Esophagus squamous epithelium (tissue), 5 donors: ENCODE measurements at regions not wholly inside any gene's neighbourhood (a gene's known extent, or its start where the extent isn't known, plus 50 kb on each side); places are given as distances from the start of the nearest gene placed in this dataset.

Source experiments
- DNase-seq: peaks from one replicate; lab custom pipeline; 2025; lab: John Stamatoyannopoulos, UW
- H3K27ac ChIP-seq, 4 donors: fragments of 200-600 bp; sonication (generic); one replicate each; pipeline ENCODE4 v1.5.1; 2016 to 2019; ENCODE audit warnings: mild to moderate bottlenecking in 1 of 4
- H3K27me3 ChIP-seq, 4 donors: fragments of 200-600 bp; sonication (generic); 1 replicate in 3 of 4; 2 replicates in 1 of 4; pipeline versions ENCODE4 v1.5.1 to v1.6.0; 2017 to 2021; ENCODE audit warnings: antibody characterized with exemption in 1 of 4
- H3K36me3 ChIP-seq, 3 donors: fragments of 200-600 bp; sonication (generic); one replicate each; pipeline ENCODE4 v1.5.1; 2016 to 2019
- H3K4me1 ChIP-seq, 3 donors: fragments of 200-600 bp; sonication (generic); one replicate each; pipeline ENCODE4 v1.5.1; 2017 to 2019
- H3K4me3 ChIP-seq, 4 donors: fragments of 200-600 bp; sonication (generic); 1 replicate in 3 of 4; 2 replicates in 1 of 4; pipeline ENCODE4 v1.5.1; 2016 to 2019; ENCODE audit warnings: mild to moderate bottlenecking in 2 of 4, moderate library complexity in 1 of 4
- H3K9me3 ChIP-seq, 3 donors: fragments of 200-600 bp; sonication (generic); one replicate each; pipeline ENCODE4 v1.5.1; 2016 to 2019
- CTCF ChIP-seq, 6 experiments: fragments of 450-650 bp in 4 of 6; fragments of 200-600 bp in 2 of 6; sonication (generic) in 2 of 6; IDR thresholded peaks; one replicate each; pipeline ENCODE4 v1.5.1; 2016 to 2019; ENCODE audit warnings: antibody characterized with exemption in 6 of 6, mild to moderate bottlenecking in 4 of 6, moderate library complexity in 4 of 6
- POLR2A ChIP-seq, 4 donors: fragments of 450-650 bp; IDR thresholded peaks; one replicate each; pipeline ENCODE4 v1.6.1; 2017; ENCODE audit warnings: antibody characterized with exemption in 4 of 4, mild to moderate bottlenecking in 4 of 4, moderate library complexity in 3 of 4
- WGBS, 2 donors: methylation state at CpG; one replicate each; pipeline ENCODE4 v1.1.5; 2018; 5-methylcytosine and 5-hydroxymethylcytosine counted together
- intact Hi-C: fragments of 100-400 bp; cut with DNase I; formaldehyde crosslinking; loops from one replicate; pipeline ENCODE4 v1.15.0; 2022
- donor health status: DM: yes; HTN: yes; CAD: no.

- 59 to 72% methylated on average over 4 of the region's 4 CpGs for WGBS, 2 donors
- Histone ChIP-seq H3K4me3 (no peak overlapping the region), H3K36me3 (no peaks in the 10 kb centered on the region), H3K27me3 (no peaks in the 10 kb centered on the region), H3K9me3 (no peaks in the 10 kb centered on the region), H3K27ac (no peak overlapping the region), H3K4me1 (peaks cover 0 to 11% (median 0%) of the 10 kb centered on the region in 3 donors)
- no peak for TF ChIP-seq CTCF (IDR thresholded peaks at IDR 0.05)
- no peak for TF ChIP-seq POLR2A (IDR thresholded peaks at IDR 0.05)
- intact Hi-C loops = no loop called here
- DNase-seq = no peak
Observed at GRCh38 chr3:87359025-87359424, 82.6 kb upstream of the POU1F1 start.

- Histone ChIP-seq H3K9me3 (no peaks in the 10 kb centered on the region), H3K36me3 (no peaks in the 10 kb centered on the region), H3K27ac (no peak overlapping the region), H3K4me3 (no peak overlapping the region), H3K27me3 (no peaks in the 10 kb centered on the region), H3K4me1 (peaks cover 0 to 11% (median 0%) of the 10 kb centered on the region in 3 donors)
- intact Hi-C loops = no loop called here
- no peak for TF ChIP-seq POLR2A (IDR thresholded peaks at IDR 0.05)
- TF ChIP-seq CTCF (IDR thresholded peaks at IDR 0.05) = no peak
- 62 to 84% methylated on average over 2 of the region's 2 CpGs for WGBS, 2 donors
- no peak for DNase-seq
Observed at GRCh38 chr3:87358066-87358465, 81.7 kb upstream of the POU1F1 start.

GRCh38 chr3:87354398-87354797 is 78.0 kb upstream of the POU1F1 start:
- Histone ChIP-seq H3K27ac (no peak overlapping the region), H3K9me3 (no peaks in the 10 kb centered on the region), H3K4me3 (no peak overlapping the region), H3K4me1 (no peaks in the 10 kb centered on the region), H3K36me3 (no peaks in the 10 kb centered on the region), H3K27me3 (no peaks in the 10 kb centered on the region)
- intact Hi-C loops = no loop called here
- no peak for DNase-seq
- TF ChIP-seq POLR2A (IDR thresholded peaks at IDR 0.05) (no peak), CTCF (IDR thresholded peaks at IDR 0.05) (no peak)

DNA sequence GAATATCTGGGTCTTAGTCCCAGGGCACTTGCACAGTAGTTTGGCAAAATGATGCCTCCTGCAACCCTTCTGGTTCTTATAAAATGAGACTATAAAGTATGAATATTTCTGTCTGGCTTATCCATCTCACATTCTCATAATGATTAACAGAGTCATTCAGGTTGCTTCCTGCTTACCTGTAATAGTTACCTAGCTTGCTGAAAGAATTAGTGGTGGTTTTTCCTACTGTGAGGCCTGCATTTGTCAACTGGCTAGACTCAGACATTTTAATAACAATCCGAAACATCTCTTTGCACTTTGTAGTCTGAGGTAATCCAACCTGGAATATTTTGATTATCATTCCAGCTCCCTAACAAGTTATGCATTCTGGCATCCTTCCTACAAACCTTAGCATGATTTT is 75.6 kb upstream of the POU1F1 start:
- H3K4me3 ChIP-seq = no peak overlapping the region
- no peak overlapping the region for H3K27ac ChIP-seq
- no peaks in the 10 kb centered on the region for H3K27me3 ChIP-seq
- TF ChIP-seq CTCF (IDR thresholded peaks at IDR 0.05) (no peak), POLR2A (IDR thresholded peaks at IDR 0.05) (no peak)
- no peaks in the 10 kb centered on the region for H3K36me3 ChIP-seq
- no peaks in the 10 kb centered on the region for H3K9me3 ChIP-seq
- intact Hi-C loops = no loop called here
- WGBS, 2 donors = 90 to 95% methylated on average over 1 of the region's 1 CpG
- H3K4me1 ChIP-seq = no peaks in the 10 kb centered on the region
- no peak for DNase-seq

DNA sequence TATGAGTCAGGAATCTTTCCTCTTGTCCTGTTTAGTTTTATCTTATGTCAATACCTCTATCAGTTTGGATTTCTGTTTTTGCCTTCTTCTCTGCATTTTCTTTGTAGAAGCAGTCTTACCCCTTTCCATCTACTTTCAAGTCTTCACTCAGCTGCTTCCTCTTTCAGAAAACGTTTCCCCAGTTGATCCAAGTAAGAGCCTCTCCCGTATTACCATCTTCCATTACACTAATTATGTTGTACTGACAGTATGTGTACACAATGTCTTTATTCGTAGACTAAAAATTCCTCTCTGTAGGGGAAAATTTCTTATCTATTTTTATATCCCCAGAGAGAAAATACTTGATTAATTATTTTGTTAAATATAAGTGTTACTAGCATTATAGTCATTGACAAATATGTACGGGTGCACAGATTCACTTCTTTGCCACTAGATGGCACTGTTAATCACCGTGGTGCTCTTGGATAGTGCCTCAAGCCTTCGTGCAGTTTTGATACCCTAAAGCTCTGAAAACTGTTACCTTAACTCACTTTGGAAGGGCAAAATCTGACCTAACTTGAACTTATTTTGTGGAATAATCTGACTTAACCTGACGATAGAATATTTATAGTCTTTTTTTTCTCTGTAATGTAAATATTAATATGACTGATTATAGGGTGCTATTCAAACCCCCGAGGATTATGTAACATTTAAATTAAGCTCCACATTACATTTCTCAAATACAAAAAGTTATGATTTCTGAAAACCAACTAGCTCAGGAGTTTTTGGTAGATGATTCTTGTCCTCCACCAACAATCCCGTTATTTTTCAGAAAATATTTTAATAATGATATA is 74.2 kb upstream of the POU1F1 start:
- Histone ChIP-seq H3K4me3 (no peak overlapping the region), H3K36me3 (no peaks in the 10 kb centered on the region), H3K4me1 (no peaks in the 10 kb centered on the region), H3K9me3 (no peaks in the 10 kb centered on the region), H3K27me3 (no peaks in the 10 kb centered on the region), H3K27ac (no peak overlapping the region)
- DNase-seq = no peak
- TF ChIP-seq CTCF (IDR thresholded peaks at IDR 0.05) = peak; percentile 61 to 81 (median 72)
- no peak for TF ChIP-seq POLR2A (IDR thresholded peaks at IDR 0.05)
- intact Hi-C loops = no loop called here
- 17 to 20% methylated on average over 8 of the region's 9 CpGs for WGBS, 2 donors
